ENCODE measurements at regions not wholly inside any gene's neighbourhood (a gene's known extent, or its start where the extent isn't known, plus 50 kb on each side); places are given as distances from the start of the nearest gene placed in this dataset.

DNA sequence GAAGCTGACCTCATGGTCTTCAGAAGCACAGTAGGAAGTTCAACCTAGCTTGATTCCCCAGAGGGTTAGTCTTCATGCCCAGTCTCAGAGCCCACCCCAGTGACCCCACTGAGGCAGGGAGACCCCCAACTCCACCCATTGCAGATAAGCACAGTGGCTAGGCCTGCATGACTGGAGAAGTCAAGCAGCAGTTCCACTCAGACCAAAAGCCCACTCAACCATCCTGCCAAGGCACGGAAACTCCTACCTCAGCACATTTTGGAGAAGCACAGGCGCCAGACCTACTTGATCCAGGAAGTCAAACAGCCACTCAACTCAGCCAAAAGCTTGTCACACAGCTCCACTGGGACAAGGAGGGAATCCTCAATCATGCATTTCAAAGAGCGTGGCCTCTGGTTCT, 78.4 kb upstream of the HTR1E start:
- Histone ChIP-seq H3K4me2 (ENCODE audit: low read depth, low read length) (no peak overlapping the region), H3K27ac (ENCODE audit: extremely low read length, insufficient read depth, low read length) (no peak overlapping the region), H4K20me1 (ENCODE audit: insufficient read depth, low read length) (no peaks in the 10 kb centered on the region), H2AFZ (ENCODE audit: low read length) (no peak overlapping the region), H3K27me3 (ENCODE audit: control insufficient read depth in 1 of 2, insufficient read depth in 2 of 2, low read length in 2 of 2) (no peaks in the 10 kb centered on the region), H3K4me1 (ENCODE audit: insufficient read depth, low read length) (no peaks in the 10 kb centered on the region), H3K79me2 (ENCODE audit: insufficient read depth, low read length) (no peaks in the 10 kb centered on the region), H3K9ac (ENCODE audit: insufficient read depth, low read depth, low read length) (no peak overlapping the region), H3K4me3 (replicated peaks in 1 of 3; ENCODE audit: insufficient read depth in 1 of 3, low read depth in 2 of 3, low read length in 3 of 3) (no peak overlapping the region), H3K9me3 (ENCODE audit: low read length) (no peaks in the 10 kb centered on the region), H3K36me3 (replicated peaks in 1 of 2; ENCODE audit: control insufficient read depth in 1 of 2, insufficient read depth in 2 of 2, low read length in 2 of 2) (no peaks in the 10 kb centered on the region)
- DNase-seq (ENCODE audit: low spot score) = no peak
- 0% methylated on average over 3 of the region's 3 CpGs for WGBS (ENCODE audit: low lambda C conversion rate)
- no peak for ATAC-seq
- POLR2A ChIA-PET = no interaction called here
- no peak for FAIRE-seq
- intact Hi-C loops (cut with micrococcal nuclease; ENCODE audit: unreplicated experiment) = loop anchor here (5.0 kb wide), 1 partner anchor 78 kb away; the partner anchor contains the start of gene HTR1E
- no TSS peak for BruUV-seq (replicated peaks)
- in situ Hi-C loops (cut with HindIII; ENCODE audit: extremely low pct_ligation_motif_present, low pct_unique_long_range_greater_than_20kb) = no loop called here
- TF ChIP-seq MAFF (IDR thresholded peaks at IDR 0.05; ENCODE audit: low read depth, low read length) = peak; percentile 76
- TF ChIP-seq SOX13 (IDR thresholded peaks at IDR 0.05) = no peak
- TF ChIP-seq SOX13 (CRISPR knock-in tag; conservative IDR thresholded peaks at IDR 0.05 in 1 of 2, IDR thresholded peaks at IDR 0.05 in 1 of 2) = no peak
- TF ChIP-seq, protein P1, sequence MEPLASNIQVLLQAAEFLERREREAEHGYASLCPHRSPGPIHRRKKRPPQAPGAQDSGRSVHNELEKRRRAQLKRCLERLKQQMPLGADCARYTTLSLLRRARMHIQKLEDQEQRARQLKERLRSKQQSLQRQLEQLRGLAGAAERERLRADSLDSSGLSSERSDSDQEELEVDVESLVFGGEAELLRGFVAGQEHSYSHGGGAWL (CRISPR knock-in tag; IDR thresholded peaks at IDR 0.05) = no peak
- TF ChIP-seq ZNF468 (CRISPR knock-in tag; IDR thresholded peaks at IDR 0.05) = no peak
- TF ChIP-seq ZNF235 (CRISPR knock-in tag; IDR thresholded peaks at IDR 0.05; ENCODE audit: borderline replicate concordance) = no peak
- no peak for TF ChIP-seq TCF12 (IDR thresholded peaks at IDR 0.05)
- no peak for TF ChIP-seq TCF12 (CRISPR knock-in tag; IDR thresholded peaks at IDR 0.05)
- no peak for TF ChIP-seq ZNF329 (CRISPR knock-in tag; IDR thresholded peaks at IDR 0.05; ENCODE audit: low read depth)
- no peak for TF ChIP-seq ZBTB7A (CRISPR knock-in tag; IDR thresholded peaks at IDR 0.05)
- TF ChIP-seq MAFK (conservative IDR thresholded peaks at IDR 0.05 in 1 of 2, IDR thresholded peaks at IDR 0.05 in 1 of 2; ENCODE audit: low read length in 2 of 2) = peak; percentile 81 to 84
- TF ChIP-seq ZBTB8A (CRISPR knock-in tag; IDR thresholded peaks at IDR 0.05; ENCODE audit: borderline replicate concordance, low read depth) = no peak
- TF ChIP-seq KLF12 (CRISPR knock-in tag; IDR thresholded peaks at IDR 0.05; ENCODE audit: borderline replicate concordance) = no peak
- TF ChIP-seq ATF3 (CRISPR knock-in tag; IDR thresholded peaks at IDR 0.05) = no peak
- no peak for TF ChIP-seq CBX5 (CRISPR knock-in tag; IDR thresholded peaks at IDR 0.05; ENCODE audit: borderline replicate concordance)
- TF ChIP-seq ZNF530 (CRISPR knock-in tag; IDR thresholded peaks at IDR 0.05; ENCODE audit: low read depth) = no peak
- CTCF ChIA-PET (ENCODE audit: low intra/inter-chr PET ratio, low total read pairs) = no interaction called here
